Stomach smooth muscle (tissue), 2 donors: ENCODE measurements at regions not wholly inside any gene's neighbourhood (a gene's known extent, or its start where the extent isn't known, plus 50 kb on each side); places are given as distances from the start of the nearest gene placed in this dataset.

ENCODE experiments used
- H3K27ac ChIP-seq: one replicate; pipeline ENCODE4 v1.7.0; 2013; ENCODE audit warnings: mild to moderate bottlenecking, low read length, inconsistent platforms
- H3K27me3 ChIP-seq, 2 donors: one replicate each; pipeline ENCODE4 v1.7.0; 2013; ENCODE audit warnings: low read length in 2 of 2; ENCODE audit not compliant: insufficient read depth in 2 of 2, control insufficient read depth in 1 of 2
- H3K36me3 ChIP-seq, 2 donors: one replicate each; pipeline ENCODE4 v1.7.0; 2013; ENCODE audit warnings: low read length in 2 of 2; ENCODE audit not compliant: control insufficient read depth in 2 of 2, insufficient read depth in 2 of 2
- H3K4me1 ChIP-seq: one replicate; pipeline ENCODE4 v1.7.0; 2013; ENCODE audit warnings: low read length; ENCODE audit not compliant: control insufficient read depth, insufficient read depth
- H3K4me3 ChIP-seq, 2 donors: one replicate each; pipeline ENCODE4 v1.7.0; 2013; ENCODE audit warnings: low read length in 2 of 2
- H3K9ac ChIP-seq, 2 donors: one replicate each; pipeline ENCODE4 v1.7.0; 2013; ENCODE audit warnings: low read length in 2 of 2, mild to moderate bottlenecking in 1 of 2
- H3K9me3 ChIP-seq, 2 donors: one replicate each; pipeline ENCODE4 v1.7.0; 2013; ENCODE audit warnings: low read length in 2 of 2; ENCODE audit not compliant: control insufficient read depth in 2 of 2
- donor health status: healthy.
- donor health status: Pancreatic carcinoma.

- no peak overlapping the region for H3K27ac ChIP-seq
- H3K4me3 ChIP-seq, result no peak overlapping the region
- no peak overlapping the region for H3K9ac ChIP-seq
- H3K36me3 ChIP-seq, result no peaks in the 10 kb centered on the region
- H3K4me1 ChIP-seq, result peaks cover 6% of the 10 kb centered on the region
- H3K9me3 ChIP-seq, result no peaks in the 10 kb centered on the region
- no peaks in the 10 kb centered on the region for H3K27me3 ChIP-seq
Observed at GRCh38 chr5:96149021-96149420, 187.4 kb upstream of the ELL2 start.

GRCh38 chr5:96148376-96148775 is 186.7 kb upstream of the ELL2 start:
- no peaks in the 10 kb centered on the region for H3K9me3 ChIP-seq
- H3K27ac ChIP-seq, result no peak overlapping the region
- no peak overlapping the region for H3K9ac ChIP-seq

DNA sequence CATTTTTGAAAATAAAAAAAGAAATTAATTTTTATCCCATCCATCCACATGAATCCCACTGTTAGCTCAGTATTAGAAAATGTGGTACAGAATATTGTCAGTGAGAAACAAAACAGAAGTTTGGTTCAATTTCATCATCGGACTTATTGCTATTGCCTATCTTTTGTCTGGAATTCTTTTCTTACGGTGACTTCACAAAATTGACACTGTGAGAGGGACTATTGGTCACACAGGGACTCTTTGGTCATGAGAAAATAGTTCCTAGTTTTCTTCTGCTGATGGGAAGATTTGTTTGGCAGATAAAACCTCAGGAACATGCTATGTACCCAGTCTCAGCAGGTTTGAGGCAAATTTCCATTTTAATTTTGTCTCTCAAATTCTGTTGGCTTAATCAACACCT is 186.2 kb upstream of the ELL2 start:
- Histone ChIP-seq H3K4me3 (no peak overlapping the region), H3K9me3 (no peaks in the 10 kb centered on the region), H3K36me3 (no peaks in the 10 kb centered on the region), H3K9ac (no peak overlapping the region), H3K27me3 (no peaks in the 10 kb centered on the region), H3K27ac (no peak overlapping the region), H3K4me1 (peaks cover 6% of the 10 kb centered on the region)

More at GRCh38 chr5:96148376-96148775, 186.7 kb upstream of the ELL2 start:
- Histone ChIP-seq H3K4me1 (peaks cover 6% of the 10 kb centered on the region), H3K4me3 (no peak overlapping the region), H3K36me3 (no peaks in the 10 kb centered on the region), H3K27me3 (no peaks in the 10 kb centered on the region)

DNA sequence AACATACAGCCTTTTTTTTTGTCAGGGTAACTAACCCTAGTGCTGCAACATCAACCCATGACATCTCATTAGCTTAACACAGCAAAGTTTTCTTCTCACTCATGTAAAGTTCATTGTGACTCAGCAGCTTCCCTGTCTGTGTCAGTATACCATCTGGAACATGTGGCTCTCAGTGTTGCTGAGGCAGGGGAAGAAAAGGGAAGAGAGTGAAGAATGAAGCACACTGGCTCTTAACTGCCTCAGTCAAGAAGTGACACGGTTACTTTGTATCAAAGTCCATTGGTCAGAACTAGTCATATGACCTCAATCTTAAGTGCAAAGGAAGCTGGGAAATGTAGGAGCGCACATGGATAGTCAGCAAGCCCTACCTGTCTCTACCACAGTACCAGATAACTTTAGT is 185.0 kb upstream of the ELL2 start:
- Histone ChIP-seq H3K27ac (no peak overlapping the region), H3K9me3 (no peaks in the 10 kb centered on the region), H3K4me1 (peaks cover 2% of the 10 kb centered on the region), H3K9ac (no peak overlapping the region), H3K36me3 (no peaks in the 10 kb centered on the region), H3K4me3 (no peak overlapping the region), H3K27me3 (no peaks in the 10 kb centered on the region)

DNA sequence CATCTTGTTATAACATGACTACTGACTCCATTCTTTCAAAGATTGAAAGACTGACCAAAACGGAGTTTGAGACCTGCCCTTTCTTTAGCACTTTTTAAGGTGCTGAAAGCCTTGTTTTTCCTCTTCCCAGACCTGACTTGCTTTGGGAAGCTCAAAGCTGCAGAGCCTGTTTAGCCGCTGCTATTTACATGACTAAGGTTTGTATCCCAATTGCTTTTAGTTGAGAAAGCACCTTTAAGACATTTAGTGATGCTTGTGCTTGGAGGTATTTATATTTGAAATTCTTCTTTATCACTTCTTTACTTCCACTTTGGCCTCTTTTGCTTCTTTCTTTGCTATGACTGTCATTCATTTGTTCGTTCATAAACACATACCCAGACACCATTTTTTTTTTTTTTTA is 182.6 kb upstream of the ELL2 start:
- Histone ChIP-seq H3K4me3 (no peak overlapping the region), H3K27me3 (no peaks in the 10 kb centered on the region), H3K4me1 (no peaks in the 10 kb centered on the region), H3K9ac (no peak overlapping the region), H3K9me3 (no peaks in the 10 kb centered on the region), H3K27ac (no peak overlapping the region), H3K36me3 (no peaks in the 10 kb centered on the region)

DNA sequence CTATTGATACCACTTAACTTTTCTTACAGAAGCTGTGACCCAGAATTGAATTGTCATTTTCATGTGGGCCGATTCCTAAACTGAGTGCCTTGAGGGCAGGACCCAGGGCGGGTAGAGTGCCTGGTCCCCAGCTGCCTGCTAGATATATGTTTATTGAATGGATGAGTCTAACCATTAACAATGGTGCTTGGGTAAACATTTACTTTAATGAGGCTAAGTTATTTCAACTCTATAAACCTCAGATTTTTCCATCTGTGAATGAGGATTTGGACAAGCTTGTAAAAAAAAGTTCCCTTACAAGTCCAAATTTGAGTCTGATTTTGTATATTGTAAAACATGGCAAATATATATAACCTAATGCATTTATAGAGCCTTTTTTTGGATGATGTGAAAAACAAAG is 181.8 kb upstream of the ELL2 start:
- no peak overlapping the region for H3K9ac ChIP-seq
- H3K4me3 ChIP-seq, result no peak overlapping the region
- no peak overlapping the region for H3K27ac ChIP-seq
- H3K36me3 ChIP-seq, result no peaks in the 10 kb centered on the region
- no peaks in the 10 kb centered on the region for H3K9me3 ChIP-seq
- H3K27me3 ChIP-seq, result no peaks in the 10 kb centered on the region
- H3K4me1 ChIP-seq, result no peaks in the 10 kb centered on the region

DNA sequence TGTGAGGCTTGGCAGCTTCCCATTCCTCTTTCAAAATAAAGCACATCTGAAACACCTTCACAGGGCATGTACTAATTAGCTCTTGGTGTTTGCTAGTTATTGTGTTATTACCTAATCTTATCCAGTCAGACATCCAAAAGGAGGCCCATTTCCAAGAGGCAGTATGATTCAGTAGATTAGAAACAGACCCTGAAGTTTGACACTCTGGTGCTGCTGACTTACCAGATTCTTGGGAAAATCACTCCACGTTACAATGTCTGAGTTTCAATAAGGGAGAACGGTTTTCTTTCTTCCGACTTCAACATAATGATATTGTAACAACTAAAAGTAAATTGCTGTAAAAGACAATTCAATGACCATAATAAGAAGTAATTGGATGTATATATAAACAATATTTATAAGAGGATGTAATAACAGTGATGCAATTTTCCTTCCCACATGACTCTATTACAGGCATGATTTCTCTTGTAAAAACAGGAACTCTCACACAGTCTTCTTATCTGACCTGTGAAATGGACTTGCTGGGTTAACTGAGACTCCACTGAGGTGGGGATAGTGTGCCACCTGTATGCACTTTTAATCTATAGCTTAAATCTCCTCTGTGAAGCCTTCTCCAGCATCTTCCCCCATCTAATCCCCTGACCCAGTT is 181.3 kb upstream of the ELL2 start:
- no peaks in the 10 kb centered on the region for H3K4me1 ChIP-seq
- H3K27me3 ChIP-seq, result no peaks in the 10 kb centered on the region
- H3K9ac ChIP-seq, result no peak overlapping the region
- H3K27ac ChIP-seq, result no peak overlapping the region
- H3K4me3 ChIP-seq, result no peak overlapping the region
- no peaks in the 10 kb centered on the region for H3K9me3 ChIP-seq
- no peaks in the 10 kb centered on the region for H3K36me3 ChIP-seq

- Histone ChIP-seq H3K9me3 (no peaks in the 10 kb centered on the region), H3K27ac (no peak overlapping the region), H3K36me3 (no peaks in the 10 kb centered on the region), H3K9ac (no peak overlapping the region), H3K4me3 (no peak overlapping the region), H3K27me3 (no peaks in the 10 kb centered on the region), H3K4me1 (no peaks in the 10 kb centered on the region)
Observed at GRCh38 chr5:96142184-96142781, 180.6 kb upstream of the ELL2 start.

- Histone ChIP-seq H3K4me3 (no peak overlapping the region), H3K9ac (no peak overlapping the region), H3K27me3 (no peaks in the 10 kb centered on the region), H3K9me3 (no peaks in the 10 kb centered on the region), H3K27ac (no peak overlapping the region), H3K4me1 (no peaks in the 10 kb centered on the region), H3K36me3 (no peaks in the 10 kb centered on the region)
Observed at GRCh38 chr5:96141749-96142148, 180.1 kb upstream of the ELL2 start.

- H3K36me3 ChIP-seq, result no peaks in the 10 kb centered on the region
- H3K4me1 ChIP-seq, result no peaks in the 10 kb centered on the region
- no peaks in the 10 kb centered on the region for H3K27me3 ChIP-seq
- no peak overlapping the region for H3K4me3 ChIP-seq
- no peaks in the 10 kb centered on the region for H3K9me3 ChIP-seq
- no peak overlapping the region for H3K27ac ChIP-seq
- no peak overlapping the region for H3K9ac ChIP-seq
Observed at GRCh38 chr5:96140496-96140895, 178.8 kb upstream of the ELL2 start.

DNA sequence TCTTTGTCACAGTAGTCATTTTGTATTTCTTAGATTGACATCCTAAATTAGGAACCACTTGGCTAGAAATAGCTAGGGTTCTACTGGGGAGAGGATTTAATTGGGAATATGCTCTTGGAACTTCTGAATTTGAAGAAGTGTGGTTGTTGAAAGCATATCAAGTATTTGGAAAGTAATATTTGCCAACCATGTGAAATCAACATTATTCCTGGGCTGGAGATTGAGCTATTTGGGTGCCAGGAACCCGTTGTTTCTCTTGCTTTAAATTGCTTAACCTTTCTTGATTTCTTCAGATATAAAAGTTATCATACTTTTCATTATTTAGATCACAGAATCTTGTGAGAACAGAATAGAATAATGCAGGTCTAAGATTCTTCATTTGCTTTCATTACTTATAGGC is 178.4 kb upstream of the ELL2 start:
- H3K27ac ChIP-seq, result no peak overlapping the region

More for the DNA sequence above, 178.4 kb upstream of the ELL2 start:
- H3K4me3 ChIP-seq, result no peak overlapping the region
- no peaks in the 10 kb centered on the region for H3K27me3 ChIP-seq
- H3K36me3 ChIP-seq, result no peaks in the 10 kb centered on the region
- no peaks in the 10 kb centered on the region for H3K4me1 ChIP-seq
- no peak overlapping the region for H3K9ac ChIP-seq
- H3K9me3 ChIP-seq, result no peaks in the 10 kb centered on the region
